Endothelial cell of umbilical vein (primary cell): ENCODE measurements at regions not wholly inside any gene's neighbourhood (a gene's known extent, or its start where the extent isn't known, plus 50 kb on each side); places are given as distances from the start of the nearest gene placed in this dataset.

Source experiments
- BruUV-seq: library from RNA; stranded (reverse); fragments of 400-500 nt; replicated peaks from 2 replicates; lab custom pipeline; 2021; lab: Mats Ljungman, UMichigan
- CTCF ChIA-PET: fragments of 300-600, 350-600 bp; sonication (Branson Sonifier 250); formaldehyde crosslinking; loops from one replicate; lab custom pipeline; 2021; ENCODE audit warnings: antibody characterized with exemption, inconsistent platforms; lab: Charles Lee
- POLR2A ChIA-PET: fragments of 300-600, 350-600 bp; sonication (Branson Sonifier 250); formaldehyde crosslinking; loops from one replicate; lab custom pipeline; 2021; ENCODE audit warnings: antibody characterized with exemption, inconsistent platforms; lab: Charles Lee
- DNase-seq: peaks from one replicate; pipeline ENCODE4 v3.0.0-alpha.2; 2011; ENCODE audit warnings: low read depth, low spot score
- FAIRE-seq: peaks from 2 replicates; lab custom pipeline; 2011; peaks lifted over from hg19 to GRCh38; lab: Jason Lieb, UNC
- H2AFZ ChIP-seq: 2 replicates; pipeline ENCODE4 v1.6.0; 2012; ENCODE audit warnings: low read depth, low read length, control low read depth, inconsistent platforms
- H3K27ac ChIP-seq: 2 replicates; pipeline ENCODE4 v1.5.1; 2011; ENCODE audit warnings: low read depth, mild to moderate bottlenecking, control low read depth, low read length, moderate library complexity; ENCODE audit not compliant: insufficient read depth
- H3K27me3 ChIP-seq, 2 experiments: 2 replicates each; pipeline versions ENCODE4 v1.6.0 to v1.6.1; 2011; ENCODE audit warnings: low read length in 2 of 2, mixed read lengths in 1 of 2; ENCODE audit not compliant: control insufficient read depth in 2 of 2, insufficient read depth in 2 of 2
- H3K36me3 ChIP-seq, 2 experiments: 2 replicates in 1 of 2; 3 replicates in 1 of 2; pipeline ENCODE4 v1.5.1; 2011; ENCODE audit warnings: low read length in 2 of 2, mild to moderate bottlenecking in 1 of 2, moderate library complexity in 1 of 2; ENCODE audit not compliant: control insufficient read depth in 2 of 2, insufficient read depth in 2 of 2; ENCODE audit errors: extremely low read depth in 1 of 2
- H3K4me1 ChIP-seq: 3 replicates; pipeline ENCODE4 v1.5.1; 2011; ENCODE audit warnings: mild to moderate bottlenecking, low read length; ENCODE audit not compliant: control insufficient read depth, insufficient read depth; ENCODE audit errors: extremely low read depth
- H3K4me2 ChIP-seq: 2 replicates; pipeline ENCODE4 v1.6.1; 2011; ENCODE audit warnings: low read length, control low read depth, mixed read lengths; ENCODE audit not compliant: insufficient read depth
- H3K4me3 ChIP-seq, 3 experiments: fragments of 200-600 bp in 1 of 3; sonication (generic), shearing (Covaris generic) in 1 of 3; replicated peaks in 1 of 3; 2 replicates each; pipeline ENCODE4 v1.5.1; 2011 to 2016; ENCODE audit warnings: control low read depth in 3 of 3, low read length in 3 of 3, mild to moderate bottlenecking in 2 of 3, inconsistent platforms in 1 of 3, low read depth in 1 of 3, moderate library complexity in 1 of 3; ENCODE audit not compliant: insufficient read depth in 1 of 3
- H3K79me2 ChIP-seq: 2 replicates; pipeline ENCODE4 v1.6.0; 2012; ENCODE audit warnings: low read length, inconsistent platforms; ENCODE audit not compliant: control insufficient read depth, insufficient read depth
- H3K9ac ChIP-seq: replicated peaks from 2 replicates; pipeline ENCODE3; 2011; ENCODE audit warnings: low read length, control low read depth; ENCODE audit not compliant: insufficient read depth; ENCODE audit errors: extremely low read depth
- H3K9me1 ChIP-seq: replicated peaks from 3 replicates; pipeline ENCODE4 v1.6.0; 2011; ENCODE audit warnings: mild to moderate bottlenecking, low read length; ENCODE audit not compliant: control insufficient read depth, insufficient read depth; ENCODE audit errors: extremely low read depth
- H3K9me3 ChIP-seq: replicated peaks from 2 replicates; pipeline ENCODE4 v1.5.1; 2012; ENCODE audit warnings: low read length, inconsistent platforms; ENCODE audit not compliant: control insufficient read depth, insufficient read depth
- H4K20me1 ChIP-seq: replicated peaks from 2 replicates; pipeline ENCODE3; 2011; ENCODE audit warnings: mild to moderate bottlenecking, low read length; ENCODE audit not compliant: control insufficient read depth, insufficient read depth; ENCODE audit errors: extremely low read depth
- CTCF ChIP-seq, 2 donors: IDR thresholded peaks; 1 replicate in 1 of 2; 2 replicates in 1 of 2; pipeline ENCODE4 v1.5.1; 2011; ENCODE audit warnings: low read length in 2 of 2, mild to moderate bottlenecking in 2 of 2, moderate library complexity in 2 of 2, control low read depth in 1 of 2, inconsistent platforms in 1 of 2, low read depth in 1 of 2; ENCODE audit not compliant: insufficient read depth in 1 of 2; ENCODE audit errors: extremely low read depth in 1 of 2
- EZH2 ChIP-seq: IDR thresholded peaks from 2 replicates; pipeline ENCODE4 v1.6.1; 2012; ENCODE audit warnings: borderline replicate concordance, low read depth, mild to moderate bottlenecking, moderate library complexity, low read length, inconsistent platforms; ENCODE audit not compliant: severe bottlenecking
- FOS ChIP-seq: IDR thresholded peaks from 2 replicates; pipeline ENCODE4 v1.6.1; 2011; ENCODE audit warnings: mild to moderate bottlenecking, low read length, moderate library complexity, borderline replicate concordance; ENCODE audit not compliant: insufficient read depth
- GATA2 ChIP-seq: IDR thresholded peaks from 2 replicates; pipeline ENCODE4 v1.7.0; 2011; ENCODE audit warnings: low read depth, mild to moderate bottlenecking, moderate library complexity, mixed read lengths, low read length; ENCODE audit not compliant: insufficient read length, insufficient read depth
- JUN ChIP-seq: IDR thresholded peaks from 2 replicates; pipeline ENCODE4 v1.6.1; 2011; ENCODE audit warnings: borderline replicate concordance, low read depth; ENCODE audit not compliant: insufficient read length, insufficient read depth
- MAX ChIP-seq: IDR thresholded peaks from 2 replicates; pipeline ENCODE4 v1.6.1; 2011; ENCODE audit not compliant: insufficient read depth, insufficient read length
- MYC ChIP-seq: IDR thresholded peaks from one replicate; pipeline ENCODE4 v1.6.1; 2011; ENCODE audit warnings: mild to moderate bottlenecking, low read depth, low read length
- POLR2A ChIP-seq: IDR thresholded peaks from 2 replicates; pipeline ENCODE4 v1.6.1; 2012; ENCODE audit warnings: low read depth, mild to moderate bottlenecking, control low read depth, low read length
- POLR2AphosphoS5 ChIP-seq: IDR thresholded peaks from 2 replicates; pipeline ENCODE4 v1.6.1; 2012; ENCODE audit warnings: low read depth, mild to moderate bottlenecking, control low read depth, low read length, moderate library complexity; ENCODE audit not compliant: insufficient read depth
- dilution Hi-C: fragments of 300-500 bp; cut with MboI; formaldehyde crosslinking; loops from one replicate; pipeline ENCODE4 v1.15.0; 2019; ENCODE audit warnings: low sequenced_read_pairs; ENCODE audit not compliant: extremely low pct_ligation_motif_present
- intact Hi-C: fragments of 100-400 bp; cut with micrococcal nuclease; formaldehyde crosslinking; loops from one replicate; pipeline ENCODE4 v1.10.0; 2022

GRCh38 chr4:80138551-80139538, 58.5 kb upstream of the PRDM8 start:
- no TSS peak for BruUV-seq
- H3K4me1 ChIP-seq = peaks cover 24% of the 10 kb centered on the region
- H3K9me3 ChIP-seq = no peaks in the 10 kb centered on the region
- H3K27ac ChIP-seq = no peak overlapping the region
- no peaks in the 10 kb centered on the region for H4K20me1 ChIP-seq
- CTCF ChIA-PET = interaction anchor here (1.3 kb wide), 1 partner anchor 45 kb away, joined by 3 read pairs; no protein-coding TSS in a partner anchor
- no peak for FAIRE-seq
- dilution Hi-C loops = no loop called here
- TF ChIP-seq POLR2A (no peak), FOS (no peak), JUN (no peak), MAX (no peak), POLR2AphosphoS5 (no peak), MYC (no peak), GATA2 (no peak), CTCF (IDR thresholded peaks at IDR 0.05; ENCODE audit: extremely low read depth in 1 of 2, insufficient read depth in 1 of 2, low read depth in 1 of 2, low read length in 2 of 2) (no peak), EZH2 (no peak)
- no peak overlapping the region for H3K9ac ChIP-seq
- intact Hi-C loops = no loop called here
- no peak overlapping the region for H3K4me2 ChIP-seq
- H2AFZ ChIP-seq = no peak overlapping the region
- no peaks in the 10 kb centered on the region for H3K9me1 ChIP-seq
- DNase-seq = no peak
- H3K79me2 ChIP-seq = no peaks in the 10 kb centered on the region
- no peaks in the 10 kb centered on the region for H3K27me3 ChIP-seq
- no peak overlapping the region for H3K4me3 ChIP-seq
- H3K36me3 ChIP-seq = no peaks in the 10 kb centered on the region
- POLR2A ChIA-PET = no interaction called here
